ENCODE measurements at regions not wholly inside any gene's neighbourhood (a gene's known extent, or its start where the extent isn't known, plus 50 kb on each side); places are given as distances from the start of the nearest gene placed in this dataset.

- TF ChIP-seq CTCF (IDR thresholded peaks at IDR 0.05; ENCODE audit: insufficient read depth, low read depth, low read length) (no peak), EZH2 (IDR thresholded peaks at IDR 0.05; ENCODE audit: insufficient read depth, low read length) (no peak)
Measured at GRCh38 chr9:113781381-113781780, 94.7 kb upstream of the ZNF618 start.

Data from astrocyte (in vitro differentiated cells and primary cell).